HL-60/S4 (cell line): ENCODE measurements at regions not wholly inside any gene's neighbourhood (a gene's known extent, or its start where the extent isn't known, plus 50 kb on each side); places are given as distances from the start of the nearest gene placed in this dataset.

Experiments used
- in situ Hi-C: fragments of 300-500 bp; cut with MboI; formaldehyde crosslinking; loops from 2 replicates; pipeline ENCODE4 v1.14.3; 2022; ENCODE audit warnings: low sequenced_read_pairs

DNA sequence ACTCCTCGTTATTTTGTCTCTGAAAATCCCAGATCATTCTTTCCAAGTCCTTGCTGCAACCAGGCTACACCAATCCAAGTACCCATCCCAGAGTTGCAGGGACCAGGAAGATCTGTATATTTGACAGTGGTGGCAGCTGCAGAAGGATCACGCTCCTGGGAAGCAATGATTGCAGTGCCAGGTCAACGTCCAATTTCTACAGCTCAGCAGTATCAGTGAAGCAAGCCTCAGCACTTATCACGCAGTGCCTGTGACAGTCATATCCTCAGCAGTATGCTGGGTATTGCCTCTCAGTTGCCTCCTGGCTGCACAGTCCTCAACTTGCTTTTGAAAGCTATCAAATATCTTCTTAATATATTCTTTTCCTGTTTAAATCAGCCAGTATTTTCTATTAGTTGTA lies 66.7 kb downstream of the BARHL2 start:
- in situ Hi-C loops, result no loop called here

DNA sequence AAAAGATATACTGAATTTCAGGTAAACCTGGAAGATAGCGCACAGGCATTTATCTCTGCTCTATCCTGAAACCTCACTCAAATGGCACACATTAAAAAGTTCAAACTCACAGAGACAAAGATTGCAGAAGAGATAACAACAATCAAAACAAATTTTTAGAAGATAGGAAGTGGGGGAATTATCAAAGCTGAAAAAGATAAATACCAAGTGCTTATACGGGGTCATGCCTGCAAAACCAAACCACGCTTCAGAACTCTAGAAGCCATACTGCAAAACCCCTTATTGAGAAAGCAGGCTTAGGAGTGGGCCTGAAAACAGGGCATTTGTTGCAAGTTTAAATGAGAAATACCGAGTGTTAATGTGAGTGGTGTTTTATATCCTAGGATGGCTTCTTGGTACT lies 76.8 kb downstream of the BARHL2 start:
- in situ Hi-C loops, result no loop called here

DNA sequence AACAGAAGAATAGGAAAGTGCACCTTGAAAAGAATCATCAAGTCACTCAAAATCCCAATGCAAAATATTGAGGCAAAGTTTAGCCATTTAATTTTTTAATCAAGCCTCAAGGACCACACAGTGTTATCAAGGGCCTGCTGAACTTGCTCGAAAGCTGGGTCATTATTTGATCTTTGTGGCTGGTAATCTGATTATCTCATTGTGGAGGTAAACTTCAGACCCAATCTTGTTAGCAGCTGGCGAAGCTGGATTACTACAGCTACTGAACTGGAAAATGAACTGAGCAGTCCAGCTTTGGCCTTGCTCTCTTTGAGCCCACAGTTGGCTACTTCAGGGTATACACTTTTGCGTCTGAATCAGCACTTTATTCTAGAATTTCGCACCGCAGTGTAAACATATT lies 94.4 kb downstream of the BARHL2 start:
- in situ Hi-C loops, result no loop called here

DNA sequence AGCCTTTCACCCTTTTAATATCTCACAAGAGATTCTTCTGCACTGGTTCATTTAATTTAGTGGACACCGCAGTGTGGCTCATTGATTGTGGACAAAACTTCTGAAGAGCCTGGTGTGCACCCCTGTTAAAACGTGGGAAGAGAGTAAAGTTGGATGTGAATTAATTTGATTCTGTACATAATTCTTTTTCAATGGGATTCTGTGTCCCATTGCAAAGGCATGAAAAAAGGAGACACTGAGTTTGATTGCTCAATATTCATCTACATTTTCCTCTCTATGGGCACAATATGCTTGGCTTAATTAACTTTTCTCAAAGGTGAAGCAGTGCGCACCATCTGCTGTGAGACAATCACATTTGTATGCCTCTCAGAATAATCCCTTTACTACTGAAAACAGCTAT lies 95.1 kb downstream of the BARHL2 start:
- in situ Hi-C loops, result no loop called here

DNA sequence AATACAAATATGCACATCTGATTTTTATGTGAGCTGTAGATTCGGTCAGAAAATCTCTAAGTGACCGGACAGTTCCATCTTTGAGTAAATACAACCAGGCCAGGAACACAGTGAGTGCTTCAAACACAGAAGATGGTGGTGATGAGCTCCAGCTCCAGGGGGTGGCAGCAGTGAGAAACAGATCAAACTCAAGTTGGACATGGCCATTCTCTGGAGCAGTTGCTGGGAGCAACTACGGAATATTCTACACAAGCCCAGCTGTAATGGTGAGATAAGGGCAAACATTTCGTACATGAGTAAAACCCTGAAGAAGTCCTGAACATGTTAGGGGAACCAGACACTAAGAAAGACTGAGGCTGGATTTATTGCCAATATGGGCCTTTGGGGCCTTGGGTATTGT lies 100.7 kb downstream of the BARHL2 start:
- in situ Hi-C loops, result no loop called here

DNA sequence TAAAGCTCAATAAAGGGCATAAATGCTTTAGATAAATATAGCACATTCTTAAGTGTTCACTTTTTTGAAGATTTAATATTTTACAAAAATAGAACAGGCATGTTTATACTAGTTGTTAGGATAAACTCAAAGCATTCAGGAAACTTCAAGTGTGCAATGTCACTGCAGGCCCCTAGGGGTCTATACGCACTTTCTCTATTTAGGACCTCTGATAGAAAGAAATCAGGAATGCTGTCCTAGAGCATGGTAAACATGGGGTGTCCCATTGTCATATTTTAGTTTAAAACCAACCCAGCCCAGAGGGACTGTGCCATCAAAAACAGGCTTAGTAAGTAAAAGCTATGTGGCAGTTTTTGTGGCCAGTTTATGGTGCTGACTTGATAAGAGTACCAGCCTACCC lies 102.2 kb downstream of the BARHL2 start:
- in situ Hi-C loops, result no loop called here

DNA sequence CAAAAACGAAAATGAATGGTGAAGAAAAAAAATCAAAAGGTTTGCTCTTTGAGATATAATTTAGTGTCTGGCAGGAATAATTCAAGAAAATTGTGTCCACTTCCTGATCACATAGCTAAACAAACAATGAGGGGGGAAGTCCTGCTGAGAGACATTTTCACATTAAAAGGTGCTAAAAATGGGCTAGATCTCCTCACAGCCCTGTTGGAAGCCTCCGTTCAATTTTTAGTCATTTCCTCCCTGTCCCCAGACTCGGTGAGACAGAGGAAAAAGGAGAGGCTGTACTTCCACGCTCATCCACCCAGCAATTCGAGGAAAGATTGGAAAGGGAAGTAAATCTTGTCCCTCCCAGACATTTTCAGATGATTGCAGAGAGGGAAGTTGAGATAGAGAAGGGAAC lies 103.7 kb downstream of the BARHL2 start:
- in situ Hi-C loops, result no loop called here

DNA sequence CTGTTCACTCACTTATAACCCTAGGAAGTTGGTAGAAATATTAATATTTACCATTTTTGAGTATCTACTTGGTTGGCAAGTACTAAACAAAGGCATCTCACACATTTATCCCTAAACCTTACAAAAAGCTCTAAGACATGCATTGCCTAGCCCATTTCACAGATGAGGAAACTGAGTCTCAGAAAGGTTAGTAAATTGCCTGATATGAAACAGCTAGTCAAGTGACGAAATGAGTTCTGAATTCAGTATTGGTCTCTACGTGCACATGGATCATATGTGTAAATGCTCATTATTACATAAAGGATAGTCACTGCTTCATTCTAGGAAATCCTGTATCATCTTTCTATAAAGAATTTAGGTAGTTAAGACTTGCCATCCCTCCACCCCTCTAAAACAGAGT lies 105.1 kb downstream of the BARHL2 start:
- in situ Hi-C loops, result no loop called here

DNA sequence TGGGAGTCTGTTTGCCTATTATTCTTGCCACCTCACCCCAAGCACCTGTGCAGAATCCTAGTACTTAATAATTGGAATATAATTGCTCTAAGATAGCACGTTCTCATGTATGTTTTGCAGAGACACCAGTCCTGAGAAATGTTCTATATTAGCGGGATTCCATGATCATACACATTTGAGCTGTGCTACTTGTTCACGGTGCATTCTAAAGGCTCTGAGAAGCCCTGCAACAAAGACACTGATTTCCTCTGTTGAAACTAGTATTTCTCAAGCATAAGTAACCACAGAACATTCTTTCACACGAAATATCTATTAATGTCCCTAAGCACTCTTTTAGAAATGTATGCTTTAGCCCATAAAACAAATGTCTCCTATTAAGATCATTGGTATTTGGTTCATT lies 109.4 kb downstream of the BARHL2 start:
- in situ Hi-C loops, result no loop called here

DNA sequence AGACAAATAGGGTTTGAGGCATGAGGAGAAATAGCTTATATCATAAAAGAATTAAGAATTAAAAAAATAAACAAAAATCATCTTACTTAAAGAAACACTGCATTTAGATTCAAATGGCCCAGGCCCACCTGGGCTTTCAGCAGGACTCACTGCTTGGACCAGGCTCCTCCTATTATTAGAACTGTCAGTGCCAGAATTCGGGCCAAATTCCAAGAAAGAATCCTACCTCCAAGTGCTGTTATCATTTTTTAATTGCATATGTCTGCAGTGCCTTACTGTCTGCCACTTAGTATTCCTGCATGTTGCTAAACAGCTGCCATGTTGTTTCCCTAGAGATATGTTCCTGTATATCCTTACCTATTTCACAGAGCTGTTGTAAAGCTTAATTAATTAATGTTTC lies 112.0 kb downstream of the BARHL2 start:
- in situ Hi-C loops, result no loop called here

DNA sequence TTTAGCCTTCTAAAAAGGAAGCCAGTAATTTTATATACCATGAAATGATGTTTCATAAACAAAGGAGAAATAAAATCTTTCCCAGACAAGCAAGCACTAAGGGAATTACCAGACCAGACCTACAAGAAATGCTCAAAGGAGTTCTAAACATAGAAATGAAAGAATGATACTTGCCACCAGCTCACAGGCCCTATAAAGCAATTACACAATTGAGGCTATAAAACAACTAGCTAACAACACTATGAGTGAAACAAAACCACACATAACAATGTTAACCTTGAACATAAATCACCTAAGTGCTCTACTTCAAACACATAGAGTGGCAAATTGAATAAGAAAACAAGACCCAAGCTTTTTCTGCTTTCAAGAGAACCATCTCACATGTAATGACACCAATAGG lies 123.8 kb downstream of the BARHL2 start:
- in situ Hi-C loops, result no loop called here

DNA sequence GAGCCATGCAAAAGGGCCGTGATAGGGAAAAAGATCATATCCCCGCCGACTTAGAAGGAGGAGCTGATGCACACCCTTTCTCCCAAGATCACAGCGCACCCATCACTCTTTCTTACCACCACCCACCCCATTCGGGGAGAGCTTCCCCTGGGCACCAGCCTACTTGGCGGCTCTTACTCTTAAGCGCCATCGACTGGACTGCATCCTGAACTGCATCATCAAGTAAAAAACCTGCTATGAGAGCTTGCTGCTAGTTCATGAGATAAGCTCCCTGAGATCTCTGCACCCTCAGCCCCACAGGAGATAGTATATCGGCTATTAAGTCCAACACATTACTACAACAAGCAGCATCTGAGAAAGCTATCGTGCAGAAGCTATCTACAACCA lies 125.1 kb downstream of the BARHL2 start:
- in situ Hi-C loops, result no loop called here

DNA sequence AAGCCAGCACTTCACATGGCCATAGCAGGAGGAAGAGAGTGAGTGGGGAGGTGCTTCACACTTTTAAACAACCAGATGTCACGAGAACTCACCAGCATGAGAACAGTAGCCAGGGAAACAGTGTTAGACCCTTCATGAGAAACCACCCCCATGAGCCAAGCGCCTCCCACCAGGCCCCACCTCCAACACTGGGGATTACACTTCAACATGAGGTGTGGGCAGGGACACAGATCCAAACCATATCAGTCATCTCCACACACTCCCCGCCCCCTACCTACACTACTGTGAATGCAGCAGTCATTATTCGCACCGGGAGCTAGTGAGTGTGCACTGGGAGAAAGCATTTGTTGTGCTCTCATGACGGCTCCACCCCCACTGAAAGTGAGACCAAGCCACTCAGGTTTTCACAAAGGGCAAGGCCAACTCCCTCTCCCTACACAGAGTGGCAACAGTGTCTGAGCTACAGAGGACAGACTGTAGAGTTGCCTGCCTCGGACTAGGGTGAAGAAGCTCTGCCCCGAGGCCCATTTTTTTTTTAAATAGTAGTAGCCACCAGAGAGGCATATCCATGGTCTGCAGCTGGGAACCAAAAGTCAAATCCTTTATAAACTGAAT lies 125.6 kb downstream of the BARHL2 start:
- in situ Hi-C loops, result no loop called here

DNA sequence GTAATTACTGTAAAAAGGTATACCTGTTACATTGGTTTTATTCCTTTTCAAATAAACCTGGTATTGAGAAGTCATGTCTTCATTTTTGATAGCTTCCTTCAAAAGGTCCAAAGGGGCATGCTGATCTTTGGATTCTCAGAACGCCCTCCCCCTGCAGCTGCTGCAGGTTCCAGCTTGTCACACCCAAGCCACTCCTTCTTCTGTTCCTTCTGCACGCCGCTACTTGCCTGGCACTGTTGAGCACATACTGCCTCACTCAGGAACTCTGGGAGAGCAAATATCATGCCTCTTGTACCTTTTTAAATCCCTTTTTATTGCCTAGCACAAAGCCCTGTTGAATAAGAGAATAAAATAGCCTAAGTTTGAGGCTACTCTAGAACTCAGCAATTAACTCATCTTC lies 136.9 kb downstream of the BARHL2 start:
- in situ Hi-C loops, result no loop called here

DNA sequence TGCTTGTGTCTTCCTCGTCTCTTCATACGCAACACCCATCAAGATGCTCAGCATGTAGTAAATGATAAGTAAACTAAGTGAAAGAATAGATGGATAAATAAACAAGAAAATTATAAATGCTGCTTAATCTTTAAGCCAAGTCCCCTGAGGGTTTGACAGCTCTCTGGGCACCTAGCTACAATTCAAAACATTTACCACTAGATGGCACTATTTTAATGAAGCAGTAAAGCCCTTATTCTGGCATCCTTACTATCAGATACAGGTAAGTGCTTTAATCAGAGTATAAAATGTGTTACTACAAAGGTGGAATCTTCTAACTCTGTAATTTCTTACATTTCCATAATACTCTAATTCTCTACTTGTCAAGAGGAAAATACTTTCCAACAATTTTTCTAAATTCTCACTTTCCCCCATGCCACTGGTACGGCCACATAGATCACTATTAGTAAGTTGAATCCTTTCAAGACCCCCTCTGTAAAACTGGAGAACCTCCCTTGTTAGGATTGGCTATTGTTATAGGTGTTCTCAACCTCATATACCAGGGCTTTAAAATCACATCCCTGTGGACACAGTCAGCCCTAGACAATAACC lies 137.8 kb downstream of the BARHL2 start:
- in situ Hi-C loops, result no loop called here

DNA sequence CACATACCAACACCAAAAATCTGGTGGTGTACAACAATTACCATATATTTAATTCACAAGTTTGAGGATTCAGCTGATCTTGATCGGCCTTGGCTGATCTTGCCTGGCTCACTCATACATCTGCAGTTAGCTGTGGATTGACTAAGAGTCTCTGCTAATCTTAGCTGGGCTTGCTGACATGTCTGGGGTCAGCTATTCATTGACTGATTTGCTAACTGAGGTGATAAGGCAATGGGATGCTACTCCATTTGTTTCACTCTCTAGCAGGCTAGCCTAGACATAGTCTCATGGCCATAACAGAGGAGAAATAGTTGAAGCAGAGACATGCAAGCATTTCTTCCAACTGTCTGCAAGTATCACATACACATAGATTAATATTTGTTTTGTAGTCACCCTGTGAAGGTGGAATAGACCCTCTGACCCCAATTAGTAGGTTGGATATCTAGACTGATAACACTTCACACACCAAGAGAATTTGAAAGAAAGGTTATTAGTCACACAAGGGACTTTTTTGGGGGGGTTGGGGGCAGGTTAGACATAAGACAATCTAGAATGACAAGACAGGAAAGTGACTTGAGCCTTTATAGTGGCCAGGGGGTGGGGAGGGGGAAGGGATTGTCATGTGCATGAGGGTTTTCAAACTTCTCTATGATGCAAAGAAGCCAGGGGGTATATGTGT lies 142.3 kb downstream of the BARHL2 start:
- in situ Hi-C loops, result no loop called here

DNA sequence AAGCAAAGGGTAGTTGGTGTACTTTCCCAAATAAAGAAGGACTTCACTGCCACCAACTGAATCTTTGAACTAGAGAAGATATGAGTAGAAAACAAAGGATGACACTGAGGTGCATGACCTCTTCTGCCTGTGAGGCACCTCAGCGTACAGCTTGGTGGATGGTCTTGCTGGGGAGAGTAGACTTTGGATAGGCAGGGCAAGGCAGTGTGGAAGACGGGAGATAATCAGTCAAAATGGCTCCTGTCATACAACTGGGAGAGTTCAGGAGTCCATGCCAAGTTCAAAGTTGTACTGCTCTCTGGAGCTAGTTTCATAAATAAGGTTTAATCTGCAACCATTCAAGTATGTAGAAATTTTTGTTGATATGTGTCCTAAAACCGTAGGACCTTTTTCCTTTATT lies 143.4 kb downstream of the BARHL2 start:
- in situ Hi-C loops, result no loop called here

DNA sequence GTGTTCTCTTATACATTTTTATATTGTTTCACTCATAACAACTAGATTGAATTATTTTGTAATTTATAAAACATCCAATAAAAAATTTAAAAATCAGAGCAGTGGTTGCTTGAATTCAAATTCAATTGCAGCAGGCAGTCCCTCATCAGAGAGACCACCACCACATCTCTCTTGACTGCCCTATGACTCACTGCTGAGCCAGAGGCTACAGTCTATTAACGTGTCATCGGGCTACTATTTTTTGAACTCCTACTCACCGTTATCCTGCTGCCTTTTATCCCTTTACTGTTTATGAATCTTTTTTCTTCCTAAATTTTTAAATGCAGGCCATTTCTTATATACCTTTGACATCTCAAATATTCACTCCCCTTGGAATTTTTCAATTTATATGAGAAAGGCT lies 144.7 kb downstream of the BARHL2 start:
- in situ Hi-C loops, result no loop called here

DNA sequence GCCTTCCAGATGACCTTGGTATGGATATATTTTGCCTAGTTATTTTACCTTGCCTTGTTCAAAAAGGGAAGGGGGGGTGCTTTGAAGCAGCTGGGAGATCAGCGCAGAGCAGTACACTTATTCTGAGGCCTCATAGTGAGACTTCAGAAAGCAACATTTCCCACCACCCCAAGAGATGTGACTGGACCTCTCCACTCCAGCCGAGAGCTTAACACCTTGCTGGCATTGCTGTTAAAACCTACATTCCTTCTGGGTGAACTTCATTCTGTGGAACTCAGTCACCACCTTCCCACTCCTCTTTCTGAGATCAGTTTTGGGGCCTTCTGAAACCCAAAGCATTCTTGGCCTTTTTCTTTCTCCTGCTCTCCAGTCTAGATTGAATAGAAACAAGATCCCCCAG lies 148.7 kb downstream of the BARHL2 start:
- in situ Hi-C loops, result no loop called here

DNA sequence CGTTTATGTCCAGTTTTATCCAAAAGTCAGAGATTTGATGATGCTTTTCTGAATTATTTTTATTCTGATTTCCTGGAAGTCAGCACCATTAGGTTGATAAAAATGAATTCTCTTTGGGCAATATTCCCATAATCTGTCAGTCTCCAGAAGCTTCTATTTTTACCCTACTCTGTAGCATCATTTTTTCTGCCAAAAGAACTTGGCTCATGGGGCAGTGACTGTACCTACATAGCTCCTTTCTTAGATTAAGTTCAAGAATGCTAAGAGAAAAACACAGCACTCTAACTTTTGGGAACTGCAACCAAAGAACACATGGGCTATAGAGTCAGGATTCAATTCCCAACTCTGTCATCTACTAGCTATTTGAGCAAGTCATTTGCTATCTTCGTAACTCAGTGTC lies 152.9 kb downstream of the BARHL2 start:
- in situ Hi-C loops, result no loop called here

DNA sequence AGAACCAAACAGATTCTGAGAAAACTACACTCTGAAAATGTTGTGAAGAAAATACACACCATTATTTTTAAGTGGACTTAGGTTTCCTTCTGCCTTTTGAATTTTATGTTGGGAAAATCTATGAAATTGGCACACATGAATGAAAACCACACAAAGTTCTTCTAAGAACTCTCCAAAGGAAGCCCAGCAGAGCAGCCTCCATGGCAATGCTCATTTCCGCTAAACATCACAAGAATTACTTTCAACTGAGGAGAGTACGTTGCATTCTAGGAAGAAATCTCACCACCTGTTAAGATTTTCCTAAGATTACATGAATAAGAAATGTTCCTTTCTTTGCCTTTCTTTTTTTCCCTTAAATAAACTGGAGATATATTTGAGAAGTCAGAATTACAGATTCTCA lies 154.2 kb downstream of the BARHL2 start:
- in situ Hi-C loops, result no loop called here

DNA sequence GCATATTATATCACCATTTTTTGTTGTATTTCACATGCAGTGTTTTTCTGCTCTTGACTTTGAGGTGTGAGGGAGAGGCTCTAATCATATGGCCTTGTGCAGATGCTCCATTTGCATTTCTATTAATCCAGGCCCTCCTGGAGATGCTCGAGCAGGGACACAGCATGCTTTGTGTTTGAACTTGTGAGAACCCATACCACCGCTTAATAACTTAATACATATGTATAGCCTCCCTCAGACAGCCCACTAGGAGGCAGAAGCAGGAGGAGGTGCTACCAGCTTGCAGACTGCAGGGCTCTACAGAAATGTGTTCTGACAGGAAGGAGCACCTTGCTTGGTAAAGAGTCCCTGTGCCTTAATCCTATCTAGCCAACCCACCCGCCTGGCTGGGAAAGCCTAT lies 155.2 kb downstream of the BARHL2 start:
- in situ Hi-C loops, result no loop called here
